GM10266 (cell line): ENCODE measurements at regions not wholly inside any gene's neighbourhood (a gene's known extent, or its start where the extent isn't known, plus 50 kb on each side); places are given as distances from the start of the nearest gene placed in this dataset.

ENCODE experiments used
- DNase-seq: peaks from one replicate; pipeline ENCODE4 v3.0.0; 2012; ENCODE audit errors: extremely low spot score
- TF ChIP-seq, protein P1 (sequence below): IDR thresholded peaks from 2 replicates; pipeline ENCODE4 v1.5.1; 2012; ENCODE audit warnings: mild to moderate bottlenecking, low read depth; ENCODE audit not compliant: control insufficient read depth, insufficient read depth; ENCODE audit errors: missing control alignments

GRCh38 chr3:78277801-78278200 lies 1237.9 kb downstream of the ROBO2 start:
- DNase-seq: no peak
- TF ChIP-seq, protein P1, sequence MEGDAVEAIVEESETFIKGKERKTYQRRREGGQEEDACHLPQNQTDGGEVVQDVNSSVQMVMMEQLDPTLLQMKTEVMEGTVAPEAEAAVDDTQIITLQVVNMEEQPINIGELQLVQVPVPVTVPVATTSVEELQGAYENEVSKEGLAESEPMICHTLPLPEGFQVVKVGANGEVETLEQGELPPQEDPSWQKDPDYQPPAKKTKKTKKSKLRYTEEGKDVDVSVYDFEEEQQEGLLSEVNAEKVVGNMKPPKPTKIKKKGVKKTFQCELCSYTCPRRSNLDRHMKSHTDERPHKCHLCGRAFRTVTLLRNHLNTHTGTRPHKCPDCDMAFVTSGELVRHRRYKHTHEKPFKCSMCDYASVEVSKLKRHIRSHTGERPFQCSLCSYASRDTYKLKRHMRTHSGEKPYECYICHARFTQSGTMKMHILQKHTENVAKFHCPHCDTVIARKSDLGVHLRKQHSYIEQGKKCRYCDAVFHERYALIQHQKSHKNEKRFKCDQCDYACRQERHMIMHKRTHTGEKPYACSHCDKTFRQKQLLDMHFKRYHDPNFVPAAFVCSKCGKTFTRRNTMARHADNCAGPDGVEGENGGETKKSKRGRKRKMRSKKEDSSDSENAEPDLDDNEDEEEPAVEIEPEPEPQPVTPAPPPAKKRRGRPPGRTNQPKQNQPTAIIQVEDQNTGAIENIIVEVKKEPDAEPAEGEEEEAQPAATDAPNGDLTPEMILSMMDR: no peak

GRCh38 chr3:78279091-78279490 lies 1239.2 kb downstream of the ROBO2 start:
- no peak for DNase-seq
- TF ChIP-seq, protein P1: no peak

DNA sequence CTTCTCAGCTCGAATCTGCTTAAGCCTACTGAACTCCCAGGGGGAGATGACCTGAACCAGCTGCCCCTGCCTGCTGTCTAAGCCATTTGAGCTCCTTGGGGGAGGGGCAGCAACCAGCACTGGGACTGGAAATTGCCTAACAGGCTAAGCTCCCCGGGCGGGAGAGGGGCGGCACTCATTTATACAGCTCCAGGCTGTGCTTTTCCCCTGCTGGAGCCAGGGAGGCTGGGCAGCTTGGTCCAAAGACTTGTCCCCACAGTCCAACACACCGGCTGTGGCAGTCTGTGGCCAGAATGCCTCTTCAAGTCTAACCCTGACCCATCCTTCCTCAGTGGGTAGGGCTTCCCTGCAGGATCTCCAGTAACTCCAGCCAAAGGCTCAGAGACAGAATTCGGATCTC lies 1241.5 kb downstream of the ROBO2 start:
- DNase-seq: no peak
- TF ChIP-seq, protein P1: no peak

DNA sequence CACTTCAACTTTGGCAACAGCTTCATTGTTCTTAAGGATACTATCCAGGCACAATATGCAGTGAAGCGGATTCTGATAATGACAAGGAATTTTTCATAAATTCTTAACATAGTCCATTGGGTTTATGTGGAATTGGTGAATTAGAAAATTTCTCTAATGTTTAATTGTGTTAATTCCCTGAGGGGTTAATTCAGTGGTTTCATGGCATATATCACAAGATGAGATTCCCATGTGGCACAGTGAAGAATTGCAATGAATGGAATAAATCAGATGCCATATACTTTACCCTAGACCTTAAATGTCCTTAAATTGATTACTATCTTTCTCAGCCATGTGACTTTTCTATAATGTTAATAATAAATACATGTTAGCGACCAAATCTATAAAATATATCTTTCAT lies 1244.1 kb downstream of the ROBO2 start:
- DNase-seq: no peak
- TF ChIP-seq, protein P1: no peak

GRCh38 chr3:78285032-78285728 lies 1245.3 kb downstream of the ROBO2 start:
- TF ChIP-seq, protein P1: no peak
- DNase-seq: no peak

DNA sequence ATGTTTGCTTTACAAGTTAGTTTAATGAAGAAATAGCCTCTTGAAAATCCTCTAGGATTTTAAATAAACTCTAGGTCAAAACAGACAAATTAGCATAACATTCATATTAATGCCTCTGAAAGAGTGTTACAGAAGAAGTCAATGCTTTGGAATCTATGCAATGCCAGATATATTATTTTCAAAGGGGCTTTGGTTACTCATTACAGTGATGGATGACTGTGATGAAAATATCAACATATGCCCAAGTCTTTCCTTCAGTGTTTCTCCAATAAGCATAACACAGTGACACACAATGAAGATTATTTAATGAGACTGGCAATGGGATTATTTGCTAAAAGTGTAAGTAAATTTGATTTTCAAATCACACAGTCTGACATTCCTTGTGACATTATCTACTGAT lies 1247.2 kb downstream of the ROBO2 start:
- DNase-seq: no peak
- TF ChIP-seq, protein P1: no peak

DNA sequence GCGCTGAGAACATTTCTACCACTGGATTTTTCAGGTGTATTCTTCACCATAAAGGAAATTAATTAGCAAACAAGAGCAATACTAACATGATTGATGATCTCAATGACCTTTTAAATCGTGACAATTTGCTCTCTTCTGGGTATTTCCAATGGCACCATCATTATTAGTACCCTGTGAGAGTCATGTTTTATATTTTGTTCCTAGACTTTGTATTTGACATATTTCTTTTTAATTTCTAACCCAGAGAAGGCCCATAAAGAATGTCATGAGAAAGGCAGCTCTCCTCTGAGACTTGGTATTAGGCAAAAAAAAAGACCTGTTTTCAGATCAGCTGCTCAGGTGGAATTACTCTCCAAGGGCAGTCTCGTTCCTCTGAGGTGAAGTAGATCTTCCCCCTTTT lies 1253.4 kb downstream of the ROBO2 start:
- TF ChIP-seq, protein P1: no peak
- no peak for DNase-seq
